Keratinocyte (primary cell): ENCODE measurements at regions not wholly inside any gene's neighbourhood (a gene's known extent, or its start where the extent isn't known, plus 50 kb on each side); places are given as distances from the start of the nearest gene placed in this dataset.

ENCODE experiments used
- DNase-seq: peaks from one replicate; pipeline ENCODE4 v3.0.0-alpha.2; 2011; ENCODE audit warnings: low read depth, missing footprints, low spot score
- FAIRE-seq: peaks from 2 replicates; lab custom pipeline; 2011; peaks lifted over from hg19 to GRCh38; lab: Jason Lieb, UNC
- H2AFZ ChIP-seq: 2 replicates; pipeline ENCODE4 v1.6.0; 2012; ENCODE audit warnings: low read length, control low read depth, inconsistent platforms; ENCODE audit not compliant: control insufficient read depth
- H3K27ac ChIP-seq: 2 replicates; pipeline ENCODE4 v1.5.1; 2011; ENCODE audit warnings: low read length; ENCODE audit not compliant: control insufficient read depth, insufficient read depth
- H3K27me3 ChIP-seq: 3 replicates; pipeline ENCODE4 v1.6.0; 2011; ENCODE audit warnings: low read length; ENCODE audit not compliant: control insufficient read depth, insufficient read depth; ENCODE audit errors: extremely low read depth
- H3K36me3 ChIP-seq, 2 experiments: 2 replicates in 1 of 2; 3 replicates in 1 of 2; pipeline ENCODE4 v1.5.1; 2011; ENCODE audit warnings: low read length in 2 of 2, mild to moderate bottlenecking in 1 of 2; ENCODE audit not compliant: control insufficient read depth in 2 of 2, insufficient read depth in 2 of 2; ENCODE audit errors: extremely low read depth in 1 of 2
- H3K4me1 ChIP-seq: 3 replicates; pipeline ENCODE4 v1.5.1; 2011; ENCODE audit warnings: low read length; ENCODE audit not compliant: control insufficient read depth, insufficient read depth; ENCODE audit errors: extremely low read depth
- H3K4me2 ChIP-seq: 3 replicates; pipeline ENCODE4 v1.6.0; 2011; ENCODE audit warnings: low read depth, low read length; ENCODE audit not compliant: control insufficient read depth, insufficient read depth; ENCODE audit errors: extremely low read depth
- H3K4me3 ChIP-seq, 3 experiments: fragments of 200-600 bp in 1 of 3; sonication (generic) in 1 of 3; 2 replicates in 2 of 3; 3 replicates in 1 of 3; pipeline ENCODE4 v1.5.1; 2011 to 2016; ENCODE audit warnings: low read length in 3 of 3, mild to moderate bottlenecking in 3 of 3, control low read depth in 2 of 3, inconsistent platforms in 1 of 3, low read depth in 1 of 3, mixed read lengths in 1 of 3, mixed run types in 1 of 3, moderate library complexity in 1 of 3; ENCODE audit not compliant: control insufficient read depth in 2 of 3, insufficient read depth in 2 of 3; ENCODE audit errors: extremely low read depth in 1 of 3
- H3K79me2 ChIP-seq: 2 replicates; pipeline ENCODE4 v1.6.0; 2012; ENCODE audit warnings: low read length; ENCODE audit not compliant: control insufficient read depth, insufficient read depth
- H3K9ac ChIP-seq: 3 replicates; pipeline ENCODE4 v1.6.0; 2011; ENCODE audit warnings: low read length; ENCODE audit not compliant: control insufficient read depth, insufficient read depth; ENCODE audit errors: extremely low read depth
- H3K9me1 ChIP-seq: 3 replicates; pipeline ENCODE4 v1.6.0; 2011; ENCODE audit warnings: low read length; ENCODE audit not compliant: control insufficient read depth, insufficient read depth; ENCODE audit errors: extremely low read depth
- H3K9me3 ChIP-seq: 2 replicates; pipeline ENCODE4 v1.5.1; 2012; ENCODE audit warnings: low read depth, low read length; ENCODE audit not compliant: control insufficient read depth
- H4K20me1 ChIP-seq: 3 replicates; pipeline ENCODE4 v1.6.0; 2011; ENCODE audit warnings: low read length; ENCODE audit not compliant: control insufficient read depth, insufficient read depth; ENCODE audit errors: extremely low read depth
- CTCF ChIP-seq, 3 experiments: IDR thresholded peaks in 1 of 3; conservative IDR thresholded peaks in 1 of 3; optimal IDR thresholded peaks in 1 of 3; 2 replicates in 2 of 3; 3 replicates in 1 of 3; pipeline versions ENCODE3 to v1.5.1; 2011; ENCODE audit warnings: low read length in 3 of 3, mild to moderate bottlenecking in 3 of 3, moderate library complexity in 2 of 3, control low read depth in 1 of 3, inconsistent platforms in 1 of 3; ENCODE audit not compliant: insufficient read depth in 2 of 3; ENCODE audit errors: extremely low read depth in 1 of 3
- EZH2 ChIP-seq: IDR thresholded peaks from one replicate; pipeline ENCODE4 v1.6.1; 2012; ENCODE audit warnings: inconsistent platforms, mild to moderate bottlenecking, low read length, moderate library complexity
- dilution Hi-C: fragments of 300-500 bp; cut with MboI; formaldehyde crosslinking; loops from one replicate; pipeline ENCODE4 v1.7.0; 2020; ENCODE audit warnings: low sequenced_read_pairs; ENCODE audit not compliant: extremely low pct_ligation_motif_present

- H3K9me1 ChIP-seq: no peaks in the 10 kb centered on the region
- no peaks in the 10 kb centered on the region for H4K20me1 ChIP-seq
- H2AFZ ChIP-seq: no peak overlapping the region
- dilution Hi-C loops: no loop called here
- TF ChIP-seq EZH2: no peak
- TF ChIP-seq CTCF (optimal IDR thresholded peaks at IDR 0.05 in 1 of 3, IDR thresholded peaks at IDR 0.05 in 1 of 3, conservative IDR thresholded peaks at IDR 0.05 in 1 of 3; ENCODE audit: extremely low read depth in 1 of 3, insufficient read depth in 2 of 3, low read length in 3 of 3): no peak
- no peaks in the 10 kb centered on the region for H3K9me3 ChIP-seq
- H3K4me1 ChIP-seq: no peaks in the 10 kb centered on the region
- DNase-seq (no peak), FAIRE-seq (no peak)
- H3K36me3 ChIP-seq: no peaks in the 10 kb centered on the region
- H3K79me2 ChIP-seq: no peaks in the 10 kb centered on the region
- no peak overlapping the region for H3K9ac ChIP-seq
- H3K27ac ChIP-seq: no peak overlapping the region
- no peak overlapping the region for H3K4me3 ChIP-seq
- H3K4me2 ChIP-seq: no peak overlapping the region
- no peaks in the 10 kb centered on the region for H3K27me3 ChIP-seq
Observed at GRCh38 chr13:106041445-106041844, 494.0 kb downstream of the EFNB2 start.

GRCh38 chr13:106038752-106039151, 496.7 kb downstream of the EFNB2 start:
- Histone ChIP-seq H3K36me3 (no peaks in the 10 kb centered on the region), H3K9me1 (no peaks in the 10 kb centered on the region), H3K27ac (no peak overlapping the region), H2AFZ (no peak overlapping the region), H3K79me2 (no peaks in the 10 kb centered on the region), H3K4me1 (peaks cover 3% of the 10 kb centered on the region), H3K4me3 (no peak overlapping the region), H3K9ac (no peak overlapping the region), H4K20me1 (no peaks in the 10 kb centered on the region), H3K9me3 (no peaks in the 10 kb centered on the region), H3K4me2 (no peak overlapping the region), H3K27me3 (no peaks in the 10 kb centered on the region)
- DNase-seq (peak; percentile 21), FAIRE-seq (peak; percentile 41)
- dilution Hi-C loops: no loop called here
- TF ChIP-seq EZH2 (no peak), CTCF (optimal IDR thresholded peaks at IDR 0.05 in 1 of 3, IDR thresholded peaks at IDR 0.05 in 1 of 3, conservative IDR thresholded peaks at IDR 0.05 in 1 of 3; ENCODE audit: extremely low read depth in 1 of 3, insufficient read depth in 2 of 3, low read length in 3 of 3) (no peak)
